NCI-H1048 (cell line): ENCODE measurements at regions not wholly inside any gene's neighbourhood (a gene's known extent, or its start where the extent isn't known, plus 50 kb on each side); places are given as distances from the start of the nearest gene placed in this dataset.

Source experiments
- DNase-seq: peaks from one replicate; lab custom pipeline; 2025; lab: John Stamatoyannopoulos, UW

DNA sequence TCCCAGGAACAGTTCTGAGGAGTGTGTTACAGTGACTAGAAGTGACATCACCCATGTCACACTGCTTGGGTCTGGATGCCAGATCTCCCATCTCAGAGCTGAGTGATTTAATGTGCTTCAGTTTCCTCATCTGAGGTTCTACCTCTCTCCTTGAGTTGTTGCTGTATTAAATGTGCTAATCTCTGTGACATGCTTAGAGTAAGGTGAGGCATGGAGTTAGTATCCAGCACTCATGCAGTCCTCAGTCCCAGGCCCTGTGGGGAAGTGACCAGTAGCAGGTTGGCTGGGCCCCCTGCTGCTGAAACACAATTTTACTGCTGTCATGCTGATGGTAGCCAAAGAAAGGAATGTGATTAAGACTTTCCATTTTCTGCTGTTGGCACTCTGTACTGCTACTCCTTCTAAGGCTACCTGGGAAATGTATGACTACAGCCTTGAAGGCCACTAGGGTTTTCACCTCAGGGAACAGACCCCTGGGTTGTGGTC, 639.6 kb downstream of the MID1IP1 start:
- DNase-seq: no peak

DNA sequence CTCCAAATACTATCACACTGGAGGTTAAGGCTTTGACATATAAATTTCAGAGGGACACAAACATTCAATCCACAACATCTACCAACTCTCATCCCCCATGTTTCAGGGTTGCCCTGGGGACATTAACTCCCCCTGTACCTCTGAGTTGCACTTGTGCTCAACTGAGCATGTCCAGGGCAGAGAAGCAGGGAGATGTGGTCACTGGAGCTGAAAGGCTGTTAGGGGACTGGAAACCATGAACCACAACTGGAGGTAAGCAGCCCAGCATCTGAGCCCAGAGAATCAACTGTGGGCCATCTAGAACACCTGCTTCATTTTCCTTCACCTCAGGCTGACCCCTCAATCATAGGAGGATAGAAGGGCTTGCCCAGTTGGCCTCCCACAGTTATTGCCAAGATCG, 641.1 kb downstream of the MID1IP1 start:
- no peak for DNase-seq

DNA sequence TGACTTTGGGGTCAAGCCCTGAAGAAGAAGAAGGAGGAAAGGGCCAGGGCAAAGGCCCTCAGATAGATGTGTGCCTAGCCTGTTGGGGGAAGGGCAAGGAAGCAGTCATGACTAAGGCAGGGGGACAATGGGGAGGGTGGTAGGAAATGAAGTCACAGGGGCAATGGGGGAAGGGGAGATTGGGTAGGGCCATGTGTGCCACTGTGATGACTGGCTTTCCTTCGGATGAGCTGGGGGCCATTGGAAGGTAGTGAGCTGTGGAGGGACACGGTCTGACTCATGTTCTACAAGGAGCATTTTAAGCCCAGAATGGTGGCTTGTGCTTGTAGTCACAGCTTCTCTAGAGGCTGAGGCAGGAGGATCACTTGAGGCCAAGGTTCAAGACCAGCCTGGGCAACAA, 642.0 kb downstream of the MID1IP1 start:
- DNase-seq: no peak

DNA sequence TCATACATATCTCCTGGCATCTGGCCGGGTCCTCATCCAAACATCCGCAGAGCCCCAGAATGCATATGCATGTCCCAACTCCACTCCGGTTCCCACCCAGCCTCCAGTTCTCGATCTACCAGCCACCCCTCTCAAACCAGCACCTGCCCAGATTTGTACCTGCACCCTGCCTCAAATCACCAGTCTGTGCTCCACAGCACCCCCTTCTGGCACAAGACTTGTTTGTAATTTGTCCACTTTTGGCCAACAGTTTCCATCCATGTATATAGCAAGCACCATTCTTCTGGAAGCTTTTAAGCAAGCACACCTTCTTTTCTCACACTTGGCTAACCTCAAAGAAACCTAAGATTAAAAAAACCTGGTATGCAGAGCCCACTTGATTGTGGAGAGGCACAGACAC, 644.1 kb downstream of the MID1IP1 start:
- DNase-seq: no peak

DNA sequence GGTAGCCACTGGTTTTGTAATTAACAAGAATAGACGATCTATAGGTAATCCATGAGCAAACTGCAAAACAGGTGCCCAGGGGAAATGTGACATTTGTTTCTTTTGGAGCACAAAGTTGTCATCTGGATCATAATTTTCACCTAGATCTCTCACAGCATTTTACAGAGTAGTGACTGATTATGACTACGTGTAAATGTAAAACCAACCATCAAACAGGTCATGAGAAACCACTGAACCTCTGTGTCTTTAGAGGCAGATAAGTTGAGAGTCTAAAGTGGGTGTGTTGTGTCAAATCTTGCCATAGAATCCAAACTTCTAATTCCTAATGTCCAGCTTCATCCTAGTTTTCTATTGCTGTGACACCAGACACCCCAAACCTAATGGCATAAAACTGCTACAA, 648.1 kb downstream of the MID1IP1 start:
- DNase-seq: no peak

DNA sequence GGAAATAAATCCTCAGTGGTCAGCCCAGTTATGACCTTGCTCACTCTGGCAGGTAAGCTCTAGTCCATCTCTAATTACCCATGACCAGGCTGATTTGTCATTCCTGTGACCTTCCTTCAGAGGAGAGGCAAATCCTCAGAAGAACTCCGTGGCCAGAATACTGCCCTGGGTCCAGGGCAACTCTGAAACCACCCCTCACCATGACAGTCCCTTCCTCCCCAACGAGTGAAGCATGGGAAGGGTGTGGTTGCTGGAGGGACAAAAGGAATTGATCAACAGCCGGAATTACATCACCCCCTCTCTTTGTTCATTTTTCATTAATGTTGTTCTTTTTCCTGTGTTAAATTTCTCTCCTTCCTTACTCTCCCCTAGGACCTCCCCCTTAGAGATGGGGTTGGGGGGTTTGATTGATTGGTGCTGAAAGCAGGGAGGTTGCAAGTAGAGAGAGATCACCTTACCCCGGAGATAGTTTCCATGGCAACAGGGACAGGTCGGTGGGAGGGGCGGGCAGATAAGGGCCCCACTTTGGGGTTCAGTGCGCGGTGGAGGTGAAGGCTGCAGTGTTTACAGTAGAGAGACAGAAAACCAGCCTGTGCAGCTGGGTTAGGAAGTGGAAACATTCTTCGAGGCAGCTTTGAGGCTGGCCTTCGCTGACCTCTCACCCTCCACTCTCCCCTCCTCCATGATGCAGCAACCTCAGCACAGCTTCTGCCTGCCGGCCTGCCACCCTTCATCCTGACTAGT, 647.4 kb downstream of the BCOR start:
- no peak for DNase-seq

DNA sequence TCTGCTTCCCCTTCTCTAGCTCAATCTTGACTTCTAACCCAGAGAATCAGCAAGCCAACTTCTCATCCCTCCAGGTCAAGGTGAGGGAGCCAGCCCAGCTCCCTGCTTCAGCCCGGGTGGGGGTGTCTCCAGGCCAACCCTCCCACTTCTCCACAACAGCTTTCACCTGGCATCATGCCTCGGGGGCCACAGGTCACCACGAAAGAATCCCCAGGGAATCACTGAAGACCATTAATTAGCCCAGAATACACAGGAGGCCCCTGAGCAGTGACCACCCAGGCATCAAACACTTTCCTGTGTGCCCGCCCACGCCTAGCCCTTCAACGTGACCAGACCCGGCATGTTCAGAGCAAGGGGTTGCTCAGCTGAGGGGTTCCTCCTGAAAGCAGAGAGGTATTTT, 646.7 kb downstream of the BCOR start:
- DNase-seq: no peak

DNA sequence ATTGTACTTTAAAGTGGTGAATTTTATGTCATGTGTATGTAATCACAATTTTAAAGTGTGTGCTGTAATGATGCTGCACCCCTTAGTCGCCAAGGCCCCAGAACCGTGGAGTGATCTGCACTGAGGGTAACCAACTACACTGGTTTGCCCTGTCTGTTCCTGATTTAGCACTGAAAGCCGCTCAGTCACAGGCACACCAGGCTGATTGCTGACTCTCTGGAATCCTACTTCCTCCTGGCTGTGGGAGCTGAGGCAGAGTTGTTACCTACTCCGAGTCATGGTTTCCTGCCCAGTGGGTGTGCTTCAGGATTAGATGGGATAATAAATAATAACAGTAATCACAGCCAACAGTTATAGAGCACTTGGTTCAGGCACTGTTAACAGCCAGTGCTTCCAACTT, 645.4 kb downstream of the BCOR start:
- no peak for DNase-seq

DNA sequence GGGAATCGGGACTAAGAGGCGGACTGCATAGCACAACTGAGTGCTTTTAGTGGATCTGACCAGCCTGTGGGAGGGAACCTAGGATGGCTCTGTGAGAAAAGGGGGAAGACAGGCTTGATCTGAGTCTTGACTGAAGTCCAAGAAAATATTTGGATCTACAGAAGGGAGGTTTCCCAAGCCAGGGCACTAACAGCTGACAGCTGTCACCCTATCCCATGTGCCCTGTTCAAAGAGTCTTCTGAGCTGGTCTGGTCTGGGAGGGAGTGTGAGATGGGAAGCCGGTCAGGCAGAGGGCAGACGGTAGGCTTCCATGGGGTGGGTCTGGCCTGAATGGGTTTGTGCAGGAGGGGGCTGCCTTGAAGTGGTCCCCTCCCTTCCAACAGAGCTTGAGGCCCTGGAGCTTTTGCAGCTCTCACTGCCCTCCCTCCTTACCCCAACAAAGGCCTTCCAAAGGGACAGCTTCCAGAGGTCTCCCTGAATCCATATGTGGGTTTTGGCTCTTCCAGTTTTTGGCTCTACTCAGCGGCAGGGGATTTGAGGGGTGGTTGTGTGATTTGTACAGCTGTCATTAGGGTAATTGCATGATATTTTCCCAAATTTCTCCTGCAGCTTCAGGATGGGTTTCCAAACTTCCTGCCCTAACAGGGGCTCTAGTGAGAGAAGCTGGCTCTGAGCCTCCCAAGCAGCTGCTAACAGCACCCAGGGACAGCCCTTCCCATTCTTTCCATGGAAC, 643.7 kb downstream of the BCOR start:
- DNase-seq: no peak

DNA sequence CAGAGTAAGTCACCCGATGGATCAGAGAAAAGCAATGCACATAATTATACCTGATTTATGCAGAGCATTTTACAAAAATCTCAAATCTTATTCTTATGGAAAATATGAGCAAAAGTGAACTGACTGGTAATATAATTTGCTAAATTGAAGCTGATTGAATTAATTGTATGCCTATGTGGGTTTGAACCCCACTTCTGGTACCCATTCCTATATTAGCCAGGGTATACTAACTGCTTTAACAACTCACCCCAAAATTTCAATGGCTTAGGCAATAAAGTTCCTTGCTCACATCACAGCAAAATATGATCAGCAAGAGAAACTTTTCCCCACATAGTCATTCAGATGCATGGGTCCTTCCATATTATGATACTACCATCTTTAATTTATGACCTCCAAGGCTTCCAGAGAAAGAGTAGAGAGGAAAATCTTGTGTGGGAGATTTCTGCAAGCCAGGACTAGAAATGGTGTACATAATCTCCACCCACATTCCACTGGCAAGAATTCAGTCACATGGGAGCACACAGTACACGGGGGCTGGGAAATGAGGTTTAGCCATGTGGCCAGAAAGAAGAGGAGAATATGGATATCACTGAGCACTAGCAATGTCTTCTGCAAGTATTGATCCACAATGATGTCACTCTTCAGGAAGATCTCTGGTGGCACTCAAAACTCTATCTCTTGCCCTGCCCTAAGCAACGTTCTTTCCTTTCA, 640.7 kb downstream of the BCOR start:
- no peak for DNase-seq

DNA sequence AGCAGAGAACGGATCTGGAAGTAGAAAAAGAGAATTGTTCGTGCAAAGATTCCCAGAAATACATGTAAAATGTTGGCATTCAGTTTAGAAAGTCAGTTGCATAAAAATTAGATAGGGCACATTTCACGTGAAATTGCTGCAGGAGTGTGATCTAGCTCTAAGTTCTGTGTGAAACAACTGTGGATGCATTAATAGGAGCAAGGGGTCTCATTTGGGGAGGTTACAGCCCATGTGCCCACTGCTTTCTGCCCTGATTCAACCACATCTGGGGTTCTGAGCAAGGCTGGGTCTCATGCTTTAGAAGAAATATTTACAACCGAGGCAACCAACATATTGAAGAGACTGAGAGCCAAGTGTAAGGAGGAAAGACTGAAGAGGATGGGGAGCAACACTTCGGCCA, 639.0 kb downstream of the BCOR start:
- no peak for DNase-seq

DNA sequence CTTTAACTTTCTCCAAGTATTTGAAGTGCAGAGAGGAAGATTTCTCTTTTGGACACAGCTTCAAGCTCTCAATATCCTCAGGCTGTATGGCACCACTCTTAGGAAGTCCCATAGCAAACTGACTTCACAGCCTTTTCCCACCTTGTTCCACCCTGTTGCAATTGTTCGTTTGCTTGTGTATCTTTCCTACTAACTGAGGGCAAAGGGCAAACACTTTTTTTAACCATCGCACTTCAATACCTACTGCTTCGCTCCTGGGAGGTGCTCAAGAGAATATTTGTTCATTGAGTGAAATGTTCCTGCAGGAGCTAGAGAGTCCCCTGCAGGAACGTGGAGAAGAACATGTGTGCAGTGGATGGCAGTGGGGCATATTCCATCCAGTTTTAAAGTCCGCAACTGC, 638.6 kb downstream of the BCOR start:
- no peak for DNase-seq

DNA sequence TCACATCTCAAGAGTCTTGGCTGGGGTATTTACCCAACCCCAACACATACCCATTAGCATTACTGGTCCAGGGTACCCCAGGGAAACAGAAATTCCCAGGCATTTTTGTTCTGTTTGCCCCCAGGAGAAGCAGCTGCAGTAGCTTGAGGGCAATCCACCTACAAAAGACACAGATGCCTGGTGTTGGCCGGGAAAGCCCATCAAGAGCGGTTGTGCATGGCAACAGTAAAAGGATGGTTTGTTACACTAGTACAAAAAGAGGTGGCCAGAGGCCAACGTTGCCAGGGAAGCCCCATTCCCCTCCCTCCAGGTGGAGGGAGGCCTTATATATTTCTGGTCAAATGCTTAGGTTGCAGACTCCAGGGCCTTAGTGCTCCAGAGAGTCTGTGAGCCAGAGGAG, 637.8 kb downstream of the BCOR start:
- DNase-seq: no peak

DNA sequence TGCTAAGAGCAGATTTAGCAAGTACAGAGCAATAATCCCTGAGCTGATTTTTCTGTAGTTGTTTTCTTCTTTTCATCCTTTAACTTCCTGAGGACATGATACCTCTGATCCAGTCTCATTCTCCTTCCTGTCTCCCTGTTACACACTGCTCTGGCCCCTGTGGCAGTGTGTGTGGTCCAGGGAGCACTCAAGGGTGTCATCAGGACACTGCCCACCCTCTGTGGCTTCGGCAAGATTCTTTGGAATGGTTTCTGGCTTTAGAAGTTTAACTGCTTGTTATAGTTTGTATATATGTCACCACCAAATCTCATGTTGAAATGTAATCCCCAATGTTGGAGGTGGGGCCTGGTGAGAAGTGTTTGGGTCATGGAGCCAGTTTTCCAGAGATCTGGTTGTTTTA, 637.3 kb downstream of the BCOR start:
- no peak for DNase-seq

DNA sequence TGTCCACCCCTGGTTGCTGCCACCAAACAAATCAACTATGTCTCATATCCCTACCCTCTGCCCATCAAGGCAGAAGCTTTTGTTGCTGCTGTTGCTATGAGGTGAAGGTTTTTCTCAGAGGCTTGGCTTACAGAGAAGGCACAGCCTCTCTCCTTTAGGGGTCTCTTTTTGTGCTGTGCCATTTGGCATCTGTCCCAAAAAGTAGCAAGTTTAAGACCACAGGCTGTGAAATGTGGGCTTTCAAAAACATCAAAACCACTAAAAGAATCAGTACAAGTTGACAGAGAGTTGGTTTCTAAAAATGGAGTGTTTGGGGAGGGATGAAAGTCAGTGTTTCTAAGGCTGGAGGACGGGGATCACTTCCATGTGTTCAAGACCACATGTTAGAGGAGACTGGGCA, 634.9 kb downstream of the BCOR start:
- no peak for DNase-seq

DNA sequence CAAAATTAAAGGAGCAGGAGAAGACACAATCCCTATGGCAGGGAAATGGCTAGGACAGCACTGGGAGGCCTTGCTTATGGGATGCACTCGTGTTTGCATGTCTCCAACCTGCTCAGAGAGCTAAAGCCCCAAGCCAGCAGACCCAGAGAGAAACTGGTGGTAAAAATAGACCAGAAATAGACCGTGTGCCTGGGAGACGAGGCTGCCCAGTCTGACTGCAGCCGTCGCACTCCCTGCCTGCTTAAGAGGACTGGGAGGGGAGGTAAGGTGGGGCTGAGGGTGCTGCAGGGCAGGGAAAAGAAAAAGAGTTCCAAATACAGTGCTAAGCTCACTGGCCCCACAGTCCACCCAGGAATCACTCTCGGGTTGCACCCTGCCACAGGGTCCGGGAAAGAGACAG, 633.5 kb downstream of the BCOR start:
- no peak for DNase-seq

DNA sequence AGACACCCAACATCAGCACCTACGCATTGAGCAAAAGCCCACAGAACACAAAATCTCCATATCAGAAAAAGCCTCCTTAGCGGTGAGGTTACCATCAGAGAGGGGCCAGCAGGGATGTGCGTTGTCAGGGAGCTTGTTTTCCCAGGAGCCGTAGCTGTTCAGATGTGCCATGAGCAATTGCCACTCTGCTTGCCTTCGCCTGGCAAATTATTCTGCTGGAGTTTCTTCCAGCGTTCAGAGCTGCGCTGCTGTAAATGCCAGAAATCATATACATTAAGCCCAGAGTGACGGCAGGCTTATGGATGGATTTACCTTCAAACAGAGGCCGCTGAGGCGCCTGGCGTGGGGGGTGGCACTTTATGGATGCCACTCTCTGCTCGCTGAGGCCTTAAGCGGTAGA, 632.3 kb downstream of the BCOR start:
- no peak for DNase-seq

DNA sequence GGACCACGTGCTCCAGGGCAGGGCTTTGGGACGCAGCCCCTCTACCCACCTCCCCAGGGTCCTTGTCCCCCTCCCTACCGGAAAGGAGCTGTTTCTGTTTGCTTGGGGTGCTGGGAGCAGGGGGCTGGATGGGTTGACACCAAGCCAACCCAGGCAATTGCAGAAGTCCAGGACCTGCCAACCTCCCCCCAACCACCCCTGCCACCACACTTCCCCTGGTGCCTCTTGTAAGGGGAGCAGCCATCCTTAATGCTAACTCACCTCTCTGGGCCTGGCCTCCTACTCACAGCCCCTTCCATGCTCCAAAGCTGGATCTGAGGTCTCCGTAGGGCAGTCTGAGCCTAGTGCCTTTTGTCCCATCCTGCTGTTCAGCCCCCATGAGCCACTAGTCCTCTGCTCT, 631.9 kb downstream of the BCOR start:
- DNase-seq: no peak

DNA sequence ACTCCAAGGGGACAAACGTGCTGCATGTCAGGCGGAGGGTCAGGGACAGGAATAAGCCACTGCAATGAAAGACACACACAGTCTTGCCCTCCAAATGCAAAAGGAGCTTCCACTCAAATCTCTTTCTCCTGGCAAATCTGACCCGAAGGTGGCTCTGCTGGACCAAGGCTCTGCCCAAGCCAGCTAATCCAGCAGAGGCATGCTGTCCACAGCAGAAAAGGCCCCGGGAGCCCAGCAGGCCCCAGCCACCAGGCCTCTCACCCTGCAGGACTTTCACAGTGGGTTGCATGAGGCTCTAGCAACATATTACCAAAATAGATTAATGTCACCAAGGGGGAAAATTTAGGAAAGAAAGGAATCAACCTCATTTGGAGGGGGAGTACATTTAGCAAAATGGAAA, 628.6 kb downstream of the BCOR start:
- DNase-seq: no peak

DNA sequence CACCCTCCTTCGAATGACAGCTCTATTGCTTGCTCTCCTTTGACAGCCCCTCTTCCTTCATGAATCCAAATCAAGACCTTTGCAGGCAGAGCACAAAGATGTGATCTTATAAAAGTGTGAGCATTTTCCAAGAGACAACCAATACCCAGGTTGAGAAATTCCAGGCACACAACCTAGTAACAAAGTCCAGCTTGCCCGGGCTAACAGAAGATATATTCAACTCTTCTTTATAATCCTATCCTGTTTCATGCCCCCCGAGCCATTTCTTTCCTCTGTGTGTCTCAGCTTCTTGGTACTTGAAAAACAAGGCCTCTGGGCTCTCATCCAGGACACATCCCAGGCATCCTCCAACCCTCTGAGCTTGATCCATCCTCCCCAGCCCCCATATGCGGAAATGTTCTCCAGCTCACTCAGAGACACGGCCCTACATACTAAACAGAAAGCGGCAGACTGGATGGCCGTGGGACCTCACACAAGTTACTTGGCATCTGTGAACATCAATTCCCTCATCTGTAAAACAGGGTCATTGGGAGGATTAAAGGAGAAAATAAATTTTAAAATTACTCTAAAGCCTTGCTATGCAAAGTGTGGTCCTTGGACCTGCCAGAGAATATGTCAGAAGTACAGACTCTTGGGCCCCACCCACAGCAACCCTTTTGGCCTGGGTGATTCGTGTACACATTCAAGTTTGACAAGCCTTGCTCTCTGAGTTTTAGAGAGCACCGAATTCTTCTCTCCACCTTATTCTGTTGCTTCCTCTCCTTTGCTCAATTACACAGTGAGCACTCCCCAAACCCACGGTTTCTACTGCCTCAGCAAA, 627.0 kb downstream of the BCOR start:
- DNase-seq: no peak

DNA sequence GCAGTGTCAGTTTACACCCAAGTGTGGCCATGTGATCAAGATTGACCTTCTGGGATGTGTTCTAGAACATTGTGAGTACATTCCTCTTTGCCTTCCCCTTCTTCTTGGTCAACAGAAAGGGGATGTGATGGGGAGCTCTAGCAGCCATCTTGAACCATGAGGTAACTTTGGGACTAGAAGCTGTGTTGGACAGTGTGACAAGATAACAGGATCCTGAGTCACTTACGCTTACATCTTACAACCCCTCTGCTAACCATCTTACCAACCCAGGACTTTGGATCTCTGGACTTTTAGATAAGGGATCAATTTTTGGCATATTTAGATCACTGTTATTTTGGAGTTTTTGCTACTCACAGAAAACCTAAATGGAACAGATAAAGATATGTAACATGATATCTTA, 625.6 kb downstream of the BCOR start:
- DNase-seq: no peak

DNA sequence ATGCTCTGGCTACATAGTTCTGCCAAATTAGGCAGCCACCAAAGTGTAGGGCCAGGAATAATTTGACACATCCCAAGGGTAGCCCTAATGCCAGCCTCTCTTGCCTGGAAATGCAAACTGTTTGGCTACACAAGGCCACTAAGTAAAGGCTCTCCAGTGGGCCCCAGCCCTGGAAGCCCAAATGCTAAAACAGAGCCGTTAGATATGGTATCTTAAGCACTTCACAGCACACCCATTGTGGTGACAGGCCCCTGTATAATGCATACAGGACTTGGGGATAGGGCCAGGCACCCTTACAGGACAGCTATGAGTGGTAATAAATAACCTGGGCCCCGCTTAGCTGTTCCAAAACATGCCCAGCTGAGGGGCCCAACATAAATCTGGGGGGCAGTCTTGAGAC, 623.9 kb downstream of the BCOR start:
- no peak for DNase-seq
